ENCODE measurements at regions not wholly inside any gene's neighbourhood (a gene's known extent, or its start where the extent isn't known, plus 50 kb on each side); places are given as distances from the start of the nearest gene placed in this dataset.

DNA sequence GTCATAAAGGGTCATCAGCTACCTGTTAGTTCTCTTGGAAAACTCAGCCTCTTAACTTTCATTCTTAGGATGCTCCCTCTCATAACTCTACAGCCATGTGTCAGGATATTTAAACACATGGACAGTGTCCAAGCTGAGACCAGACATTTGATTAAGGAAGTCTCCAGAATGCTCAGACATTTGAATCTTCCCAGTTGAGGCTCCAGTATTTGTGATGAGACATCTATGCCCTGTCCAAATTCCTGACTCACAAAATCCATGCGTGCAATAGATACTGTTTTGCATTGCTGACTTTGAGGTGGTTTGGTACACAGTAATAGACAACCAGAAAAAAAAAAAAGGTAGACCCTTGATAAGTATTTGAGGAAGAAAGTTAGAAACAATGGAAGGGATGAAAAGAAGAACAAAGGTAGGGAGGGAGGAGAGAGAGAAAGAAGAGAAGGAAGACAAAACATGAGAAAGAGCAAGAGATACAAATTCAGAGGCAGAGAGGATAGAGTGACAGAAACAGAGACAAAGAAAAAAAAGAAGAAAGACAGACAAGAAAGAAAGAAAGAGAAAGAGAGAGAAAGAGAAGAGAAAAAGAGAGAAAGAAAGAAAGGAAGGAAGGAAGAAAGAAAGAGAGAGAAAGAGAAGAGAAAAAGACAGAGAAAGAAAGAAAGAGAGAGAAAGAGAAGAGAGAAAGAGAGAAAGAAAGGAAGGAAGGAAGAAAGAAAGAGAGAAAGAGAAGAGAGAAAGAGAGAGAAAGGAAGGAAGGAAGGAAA, 275.5 kb upstream of the PRMT6 start:
- no peak for DNase-seq (ENCODE audit: extremely low read depth, low read depth)
- TF ChIP-seq, protein P1, sequence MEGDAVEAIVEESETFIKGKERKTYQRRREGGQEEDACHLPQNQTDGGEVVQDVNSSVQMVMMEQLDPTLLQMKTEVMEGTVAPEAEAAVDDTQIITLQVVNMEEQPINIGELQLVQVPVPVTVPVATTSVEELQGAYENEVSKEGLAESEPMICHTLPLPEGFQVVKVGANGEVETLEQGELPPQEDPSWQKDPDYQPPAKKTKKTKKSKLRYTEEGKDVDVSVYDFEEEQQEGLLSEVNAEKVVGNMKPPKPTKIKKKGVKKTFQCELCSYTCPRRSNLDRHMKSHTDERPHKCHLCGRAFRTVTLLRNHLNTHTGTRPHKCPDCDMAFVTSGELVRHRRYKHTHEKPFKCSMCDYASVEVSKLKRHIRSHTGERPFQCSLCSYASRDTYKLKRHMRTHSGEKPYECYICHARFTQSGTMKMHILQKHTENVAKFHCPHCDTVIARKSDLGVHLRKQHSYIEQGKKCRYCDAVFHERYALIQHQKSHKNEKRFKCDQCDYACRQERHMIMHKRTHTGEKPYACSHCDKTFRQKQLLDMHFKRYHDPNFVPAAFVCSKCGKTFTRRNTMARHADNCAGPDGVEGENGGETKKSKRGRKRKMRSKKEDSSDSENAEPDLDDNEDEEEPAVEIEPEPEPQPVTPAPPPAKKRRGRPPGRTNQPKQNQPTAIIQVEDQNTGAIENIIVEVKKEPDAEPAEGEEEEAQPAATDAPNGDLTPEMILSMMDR (IDR thresholded peaks at IDR 0.05; ENCODE audit: low read depth, low read length) = no peak

DNA sequence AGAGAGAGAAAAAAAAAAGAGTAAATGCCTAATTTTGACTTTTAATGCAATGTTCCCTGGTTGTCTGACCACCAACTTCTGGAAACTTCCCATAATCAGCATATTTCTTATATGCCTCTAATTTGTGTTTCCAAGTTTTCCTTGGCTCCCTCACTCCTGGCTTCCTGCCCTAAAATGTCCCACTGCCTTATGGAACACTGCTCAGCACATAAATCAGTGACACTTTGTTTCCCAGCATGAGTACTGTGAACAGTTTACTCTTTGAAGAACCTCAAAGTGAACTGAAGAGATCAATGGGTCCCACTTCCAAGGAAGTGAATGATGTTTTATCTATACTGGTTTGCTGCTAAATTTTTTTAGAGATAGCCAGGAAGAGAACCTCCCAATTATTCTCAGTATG, 271.3 kb upstream of the PRMT6 start:
- DNase-seq (ENCODE audit: extremely low read depth, low read depth) = no peak
- TF ChIP-seq, protein P1 (IDR thresholded peaks at IDR 0.05; ENCODE audit: low read depth, low read length) = no peak

DNA sequence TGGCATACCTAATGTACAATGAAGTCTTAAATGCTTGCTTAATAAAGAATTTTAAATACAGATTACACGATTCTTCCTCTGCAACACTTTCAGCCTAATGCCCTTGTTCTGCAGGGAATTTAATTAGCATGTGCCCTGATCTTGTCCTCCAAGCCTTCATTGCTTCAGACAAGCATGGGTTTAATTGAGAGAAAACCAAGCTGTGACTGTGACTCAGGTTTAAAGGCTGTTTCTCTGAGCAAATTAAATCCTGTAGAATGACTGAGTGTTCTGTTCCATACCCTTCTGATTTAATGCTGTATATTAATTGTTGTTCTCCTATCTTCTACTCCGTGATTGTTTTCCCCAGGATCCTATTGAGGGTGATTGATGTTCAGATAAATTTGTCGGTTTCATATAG, 269.0 kb upstream of the PRMT6 start:
- TF ChIP-seq, protein P1 (IDR thresholded peaks at IDR 0.05; ENCODE audit: low read depth, low read length) = no peak
- DNase-seq (ENCODE audit: extremely low read depth, low read depth) = no peak

GRCh38 chr1:106789686-106790085, 266.8 kb upstream of the PRMT6 start:
- TF ChIP-seq, protein P1 (IDR thresholded peaks at IDR 0.05; ENCODE audit: low read depth, low read length) = no peak
- DNase-seq (ENCODE audit: extremely low read depth, low read depth) = no peak

DNA sequence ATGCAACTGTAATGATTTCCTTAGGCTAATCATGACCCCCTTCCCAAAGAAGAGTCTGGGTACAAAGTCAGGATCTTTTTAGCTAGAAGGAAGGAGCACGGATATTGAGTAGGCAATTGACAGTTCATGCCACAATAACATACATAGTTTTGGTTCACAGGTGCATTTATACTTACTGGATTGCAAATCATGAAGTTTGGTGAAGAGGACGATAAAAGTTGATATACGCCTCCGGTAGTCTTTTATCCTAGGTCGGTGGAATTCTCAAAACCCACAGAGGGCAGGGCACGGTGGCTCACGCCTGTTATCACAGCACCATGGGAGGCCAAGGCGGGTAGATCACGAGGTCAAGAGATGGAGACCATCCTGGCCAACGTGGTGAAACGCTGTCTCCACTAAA, 265.4 kb upstream of the PRMT6 start:
- TF ChIP-seq, protein P1 (IDR thresholded peaks at IDR 0.05; ENCODE audit: low read depth, low read length) = no peak
- DNase-seq (ENCODE audit: extremely low read depth, low read depth) = no peak

GRCh38 chr1:106793651-106794050, 262.8 kb upstream of the PRMT6 start:
- DNase-seq (ENCODE audit: extremely low read depth, low read depth) = no peak

DNA sequence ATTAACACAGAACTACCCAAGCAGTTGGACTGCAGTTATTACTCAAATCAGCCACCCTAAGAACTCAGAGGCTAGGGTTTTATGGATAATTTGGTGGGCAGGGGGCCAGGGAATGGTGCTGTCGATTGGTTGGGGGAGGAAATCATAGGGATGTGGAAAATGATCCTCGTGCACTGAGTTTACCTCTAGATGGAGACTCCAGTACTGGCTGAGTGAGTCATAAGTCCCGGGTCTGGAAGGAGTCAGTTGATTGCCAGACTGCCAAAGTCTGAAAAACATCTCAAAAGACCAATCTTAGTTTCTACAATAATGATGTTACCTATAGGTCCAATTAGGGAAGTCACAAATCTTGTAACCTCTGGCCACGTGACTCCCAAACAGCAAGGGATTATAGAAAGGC, 257.5 kb upstream of the PRMT6 start:
- TF ChIP-seq, protein P1 (IDR thresholded peaks at IDR 0.05; ENCODE audit: low read depth, low read length) = no peak; the same call in 1 of the 2 replicates
- no peak for DNase-seq (ENCODE audit: extremely low read depth, low read depth)

More at GRCh38 chr1:106793651-106794050, 262.8 kb upstream of the PRMT6 start:
- TF ChIP-seq, protein P1 (IDR thresholded peaks at IDR 0.05; ENCODE audit: low read depth, low read length) = no peak
